ENCODE measurements at regions not wholly inside any gene's neighbourhood (a gene's known extent, or its start where the extent isn't known, plus 50 kb on each side); places are given as distances from the start of the nearest gene placed in this dataset.
A peak's percentile ranks its signal among the peaks of the same experiment; 100 is the strongest.

DNA sequence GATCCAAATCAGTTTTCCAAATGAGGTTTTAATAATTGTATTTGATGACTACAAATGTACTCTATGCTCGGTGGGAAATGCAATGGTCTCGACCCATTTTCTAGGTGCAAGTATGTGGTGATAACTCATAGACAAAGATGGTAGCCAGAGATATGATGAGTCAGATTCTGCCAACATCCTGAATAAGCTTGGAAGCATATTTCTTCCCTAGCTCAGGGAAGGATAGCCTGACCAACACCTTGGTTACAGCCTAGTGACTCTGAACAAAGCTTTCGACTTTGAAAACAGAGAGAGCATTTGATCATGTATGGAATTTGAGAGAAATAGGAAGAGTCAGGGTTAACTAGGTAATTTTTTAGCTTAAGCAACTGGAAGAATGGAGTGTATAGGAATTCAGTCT is 128.3 kb upstream of the MYOCD start:
- ChIA-PET POLR2A (no interaction called here), CTCF (interaction anchor here (1.0 to 1.6 kb wide), 4 partner anchors 8 to 54 kb away, joined by 3 to 9 read pairs (median 3); no protein-coding TSS in a partner anchor)
- TF ChIP-seq CTCF (IDR thresholded peaks at IDR 0.05; ENCODE audit: control extremely low read depth, extremely low read depth, low read depth, missing control alignments), result no peak
- no peak for DNase-seq (ENCODE audit: extremely low spot score)

- ChIA-PET CTCF (interaction anchor here (1.0 to 1.6 kb wide), 4 partner anchors 8 to 55 kb away, joined by 3 to 9 read pairs (median 3); no protein-coding TSS in a partner anchor), POLR2A (no interaction called here)
- no peak for TF ChIP-seq CTCF (IDR thresholded peaks at IDR 0.05; ENCODE audit: control extremely low read depth, extremely low read depth, low read depth, missing control alignments)
- no peak for DNase-seq (ENCODE audit: extremely low spot score)
These were observed 127.7 kb upstream of the MYOCD start for GRCh38 chr17:12538003-12538402.

- ChIA-PET POLR2A (no interaction called here), CTCF (interaction anchor here (0.7 to 3.0 kb wide), 30 partner anchors 8 to 483 kb away, joined by 3 to 19 read pairs (median 4); no protein-coding TSS in a partner anchor)
- DNase-seq (ENCODE audit: extremely low spot score), result peak; percentile 62
- TF ChIP-seq CTCF (IDR thresholded peaks at IDR 0.05; ENCODE audit: control extremely low read depth, extremely low read depth, low read depth, missing control alignments), result peak; percentile 77
These were observed 119.7 kb upstream of the MYOCD start for GRCh38 chr17:12545877-12546513.

DNA sequence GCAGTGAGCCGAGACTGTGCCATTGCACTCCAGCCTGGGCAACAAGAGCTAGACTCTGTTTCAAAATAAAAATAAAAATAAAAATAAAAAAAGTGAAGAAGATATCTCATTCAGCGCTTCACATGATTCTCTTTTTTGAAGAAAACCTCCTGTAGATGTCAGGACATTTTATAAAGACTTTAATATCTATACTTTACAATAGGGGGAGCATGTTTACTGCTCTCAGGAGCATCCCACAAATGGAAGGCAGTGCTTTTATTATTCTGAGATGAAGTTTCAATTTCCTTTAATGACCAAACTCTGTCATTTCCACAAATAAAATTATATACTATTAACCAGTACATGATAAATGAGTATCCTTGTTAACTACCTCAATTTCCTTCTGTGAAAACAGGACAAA is 118.7 kb upstream of the MYOCD start:
- ChIA-PET POLR2A (no interaction called here), CTCF (interaction anchor here (1.1 to 3.0 kb wide), 5 partner anchors 9 to 457 kb away, joined by 3 to 19 read pairs (median 5); no protein-coding TSS in a partner anchor)
- no peak for TF ChIP-seq CTCF (IDR thresholded peaks at IDR 0.05; ENCODE audit: control extremely low read depth, extremely low read depth, low read depth, missing control alignments)
- DNase-seq (ENCODE audit: extremely low spot score), result no peak

DNA sequence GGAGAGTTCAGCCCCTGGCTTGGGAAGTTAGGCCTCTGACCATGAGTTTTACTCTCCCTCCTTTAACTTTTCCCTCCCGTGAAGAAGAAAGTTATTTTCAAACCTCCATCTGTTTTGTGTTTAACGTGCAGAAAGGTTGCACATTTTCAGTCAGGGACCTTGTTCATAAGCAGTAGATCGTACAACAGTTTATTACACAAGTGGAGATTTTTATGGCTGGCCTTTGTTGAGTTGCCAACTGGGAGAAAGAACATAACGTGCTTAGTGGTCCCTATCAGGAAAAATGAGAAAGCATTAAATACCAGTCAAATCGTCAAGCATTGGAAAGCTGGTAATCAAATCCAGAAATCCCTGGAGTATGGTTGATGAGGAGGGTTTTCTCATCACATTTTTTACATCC is 117.9 kb upstream of the MYOCD start:
- ChIA-PET POLR2A (no interaction called here), CTCF (interaction anchor here (1.1 to 2.8 kb wide), 4 partner anchors 10 to 20 kb away, joined by 3 to 16 read pairs (median 4); no protein-coding TSS in a partner anchor)
- DNase-seq (ENCODE audit: extremely low spot score), result no peak
- TF ChIP-seq CTCF (IDR thresholded peaks at IDR 0.05; ENCODE audit: control extremely low read depth, extremely low read depth, low read depth, missing control alignments), result no peak

DNA sequence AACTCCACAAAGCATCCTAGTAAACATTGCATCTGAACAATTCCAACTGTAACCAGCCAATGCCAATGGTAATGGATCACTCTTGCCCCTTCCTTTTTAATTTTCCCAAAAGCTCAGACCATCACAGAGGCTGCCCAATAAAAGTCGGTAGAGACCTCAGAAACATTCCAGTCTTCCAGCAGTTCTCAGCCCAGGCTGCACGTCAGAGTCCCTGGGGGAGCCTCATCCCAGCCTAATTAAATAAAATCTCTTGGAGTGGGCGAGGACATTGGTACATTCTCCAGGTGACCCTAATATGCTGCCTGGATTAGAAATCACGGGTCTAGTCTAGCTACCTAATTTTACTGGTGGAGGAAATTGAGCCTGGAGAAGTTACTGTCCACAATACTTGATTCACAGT is 117.1 kb upstream of the MYOCD start:
- CTCF ChIA-PET, result interaction anchor here (1.4 to 1.7 kb wide), 3 partner anchors 11 to 19 kb away, joined by 3 to 4 read pairs (median 3); no protein-coding TSS in a partner anchor
- POLR2A ChIA-PET, result no interaction called here
- DNase-seq (ENCODE audit: extremely low spot score), result no peak
- no peak for TF ChIP-seq CTCF (IDR thresholded peaks at IDR 0.05; ENCODE audit: control extremely low read depth, extremely low read depth, low read depth, missing control alignments)

Measured in GM10248 (cell line).